ENCODE measurements at regions not wholly inside any gene's neighbourhood (a gene's known extent, or its start where the extent isn't known, plus 50 kb on each side); places are given as distances from the start of the nearest gene placed in this dataset.

DNA sequence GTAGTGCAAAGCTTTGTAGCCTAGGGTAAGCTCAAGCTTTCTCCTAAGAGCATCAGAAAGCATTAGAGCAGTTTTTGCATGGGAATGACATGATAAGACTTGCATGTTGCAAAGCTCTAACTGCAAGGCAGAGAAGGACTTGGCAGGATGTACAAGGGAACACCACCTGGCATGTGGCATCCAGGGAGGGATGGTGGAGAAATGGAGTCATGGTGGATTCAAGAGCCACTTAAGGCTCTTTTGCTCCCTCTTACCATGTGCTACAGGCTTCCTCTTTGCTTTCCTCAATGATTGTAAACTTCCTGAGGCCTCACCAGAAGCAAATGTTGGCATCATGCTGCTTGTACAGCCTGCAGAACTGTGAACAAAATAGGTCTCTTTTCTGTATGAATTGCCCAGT lies 266.0 kb downstream of the GLI2 start:
- DNase-seq, result no peak

GRCh38 chr2:121002597-121002996 lies 266.9 kb downstream of the GLI2 start:
- no peak for DNase-seq

DNA sequence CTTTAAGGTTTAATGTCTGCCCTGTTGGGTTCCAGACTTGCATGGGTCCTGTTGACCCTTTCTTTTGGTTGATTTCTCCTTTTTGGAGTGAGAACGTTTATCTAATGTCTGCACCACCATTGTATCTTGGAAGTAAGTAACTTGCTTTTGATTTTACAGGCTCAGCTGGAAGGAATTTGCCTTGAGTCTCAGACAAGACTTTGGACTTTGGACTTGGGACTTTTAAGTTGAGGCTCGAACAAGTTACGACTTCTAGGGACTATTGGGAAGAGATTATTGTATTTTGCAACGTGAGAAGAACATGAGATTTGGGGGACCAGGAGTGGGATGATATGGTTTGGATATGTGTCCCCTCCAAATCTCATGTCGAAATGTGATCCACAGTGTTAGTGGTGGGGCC lies 267.7 kb downstream of the GLI2 start:
- DNase-seq, result no peak

- no peak for DNase-seq
These were observed 268.7 kb downstream of the GLI2 start for GRCh38 chr2:121004359-121004758.

DNA sequence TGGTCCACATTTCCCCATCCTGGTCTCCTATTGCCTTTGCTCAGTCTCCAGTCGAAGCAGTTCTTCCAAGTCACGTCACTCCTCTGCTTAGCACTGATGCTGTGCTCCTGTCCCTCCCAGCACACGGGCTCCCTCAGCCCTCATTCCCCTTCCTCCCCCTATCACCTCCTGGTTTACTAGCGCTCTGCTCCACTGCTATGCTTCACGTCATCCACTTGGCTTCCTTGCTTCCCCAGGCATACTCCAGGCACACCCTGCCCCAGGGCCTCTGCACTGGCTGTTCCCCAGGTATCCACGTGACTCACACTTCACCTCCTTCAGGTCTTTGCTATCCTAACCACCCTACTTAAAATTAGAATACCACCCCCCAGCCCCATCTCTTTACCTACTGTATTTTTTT lies 269.3 kb downstream of the GLI2 start:
- DNase-seq, result no peak

DNA sequence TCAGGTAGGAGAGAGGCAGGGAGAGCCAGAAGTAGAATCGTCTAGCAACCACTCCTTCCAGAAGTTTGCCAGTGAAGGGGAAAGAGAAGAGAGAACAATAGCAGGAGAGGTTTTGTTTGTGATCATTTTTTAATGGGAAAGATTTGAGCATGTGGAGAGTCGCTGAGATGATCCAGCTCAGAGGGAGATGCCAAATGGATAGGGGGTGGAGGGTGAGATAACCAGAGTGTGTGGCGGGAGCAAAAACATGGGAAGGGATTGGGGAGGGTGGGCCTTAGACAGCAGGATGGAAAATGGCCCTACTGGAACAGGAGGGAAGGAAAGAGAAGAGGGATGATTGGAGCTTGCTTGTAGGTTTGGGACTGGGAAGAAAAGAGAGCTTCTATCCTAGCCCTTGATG lies 269.8 kb downstream of the GLI2 start:
- no peak for DNase-seq

DNA sequence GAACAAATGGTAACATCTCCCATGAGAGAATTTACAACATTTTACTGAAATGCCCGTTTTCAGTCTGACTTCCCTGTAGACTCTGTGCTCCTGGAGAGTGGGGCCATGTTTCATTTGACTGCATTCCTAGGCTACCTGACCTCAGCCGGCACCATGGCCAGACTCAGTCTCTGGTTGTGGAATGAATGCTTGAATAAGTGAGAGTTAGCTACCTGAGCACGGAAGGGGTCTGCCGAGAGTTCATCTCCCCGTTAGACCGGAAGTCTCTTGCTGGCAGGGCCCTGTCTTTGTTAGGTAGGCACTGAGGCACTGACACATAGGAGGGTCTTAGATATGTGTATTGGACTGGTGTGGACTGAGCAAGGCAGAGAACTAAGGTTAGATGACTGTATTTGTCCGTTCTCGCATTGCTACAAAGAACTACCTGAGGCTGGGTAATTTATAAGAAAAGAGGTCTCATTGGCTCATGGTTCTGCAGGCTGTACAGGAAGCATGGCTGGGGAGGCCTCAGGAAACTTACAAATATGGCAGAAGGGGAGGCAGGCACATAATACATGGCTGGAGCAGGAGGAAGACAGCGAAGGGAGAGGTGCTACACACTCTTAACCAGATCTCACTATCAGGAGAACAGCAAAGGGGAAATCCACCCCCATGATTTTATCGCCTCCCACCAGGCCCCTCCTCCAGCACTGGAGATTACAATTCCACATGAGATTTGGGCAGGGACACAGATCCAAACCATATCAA lies 271.2 kb downstream of the GLI2 start:
- DNase-seq, result no peak

GRCh38 chr2:121007490-121007853 lies 271.8 kb downstream of the GLI2 start:
- DNase-seq, result no peak

DNA sequence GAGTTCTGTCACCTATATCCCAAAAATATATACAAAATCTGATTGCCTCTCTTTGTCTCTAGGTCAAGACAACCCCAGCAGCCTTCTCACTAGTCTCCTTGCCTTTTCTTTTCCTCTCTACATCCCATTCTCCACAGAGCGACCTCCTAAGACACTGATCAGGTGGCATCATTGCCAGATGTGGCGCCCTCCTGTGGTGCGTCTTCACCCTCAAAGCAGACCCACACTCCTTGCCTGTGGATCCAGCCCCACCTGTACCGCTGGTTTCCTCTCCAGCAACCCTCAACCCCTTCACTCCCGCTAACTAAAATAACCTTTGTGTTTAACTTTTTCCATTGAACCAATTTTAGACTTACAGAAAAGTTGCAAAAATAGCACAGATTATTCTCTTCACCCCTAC lies 273.3 kb downstream of the GLI2 start:
- no peak for DNase-seq

- DNase-seq, result no peak
These were observed 274.0 kb downstream of the TFCP2L1 start for GRCh38 chr2:121010998-121011397.

GRCh38 chr2:121014876-121015275 lies 270.1 kb downstream of the TFCP2L1 start:
- no peak for DNase-seq

DNA sequence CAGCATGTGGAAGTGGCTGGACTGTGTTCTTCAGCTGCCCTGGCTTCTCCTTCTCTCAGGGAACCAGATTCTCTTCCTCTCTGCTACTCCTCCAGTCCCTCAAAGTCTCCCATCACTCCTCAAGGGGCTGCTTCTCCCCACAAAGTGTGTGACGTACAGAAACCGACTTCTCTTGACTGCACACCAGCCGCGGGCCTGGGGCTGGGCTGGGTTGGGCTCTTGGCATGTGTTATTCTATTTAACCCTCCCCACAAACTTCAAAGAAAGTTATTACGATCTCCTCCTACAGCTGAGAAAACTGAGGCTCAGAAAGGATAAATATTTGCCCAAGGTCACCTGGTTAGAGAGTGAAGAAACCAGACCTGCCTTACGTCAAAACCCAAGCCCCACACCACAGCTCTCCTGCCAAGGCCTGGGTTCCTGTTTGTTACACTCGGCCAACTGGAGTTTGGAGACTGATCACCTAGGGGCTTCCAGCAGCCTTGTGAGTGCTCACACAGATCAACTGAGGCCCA lies 269.0 kb downstream of the TFCP2L1 start:
- no peak for DNase-seq

- DNase-seq, result no peak
These were observed 267.6 kb downstream of the TFCP2L1 start for GRCh38 chr2:121017396-121017795.

DNA sequence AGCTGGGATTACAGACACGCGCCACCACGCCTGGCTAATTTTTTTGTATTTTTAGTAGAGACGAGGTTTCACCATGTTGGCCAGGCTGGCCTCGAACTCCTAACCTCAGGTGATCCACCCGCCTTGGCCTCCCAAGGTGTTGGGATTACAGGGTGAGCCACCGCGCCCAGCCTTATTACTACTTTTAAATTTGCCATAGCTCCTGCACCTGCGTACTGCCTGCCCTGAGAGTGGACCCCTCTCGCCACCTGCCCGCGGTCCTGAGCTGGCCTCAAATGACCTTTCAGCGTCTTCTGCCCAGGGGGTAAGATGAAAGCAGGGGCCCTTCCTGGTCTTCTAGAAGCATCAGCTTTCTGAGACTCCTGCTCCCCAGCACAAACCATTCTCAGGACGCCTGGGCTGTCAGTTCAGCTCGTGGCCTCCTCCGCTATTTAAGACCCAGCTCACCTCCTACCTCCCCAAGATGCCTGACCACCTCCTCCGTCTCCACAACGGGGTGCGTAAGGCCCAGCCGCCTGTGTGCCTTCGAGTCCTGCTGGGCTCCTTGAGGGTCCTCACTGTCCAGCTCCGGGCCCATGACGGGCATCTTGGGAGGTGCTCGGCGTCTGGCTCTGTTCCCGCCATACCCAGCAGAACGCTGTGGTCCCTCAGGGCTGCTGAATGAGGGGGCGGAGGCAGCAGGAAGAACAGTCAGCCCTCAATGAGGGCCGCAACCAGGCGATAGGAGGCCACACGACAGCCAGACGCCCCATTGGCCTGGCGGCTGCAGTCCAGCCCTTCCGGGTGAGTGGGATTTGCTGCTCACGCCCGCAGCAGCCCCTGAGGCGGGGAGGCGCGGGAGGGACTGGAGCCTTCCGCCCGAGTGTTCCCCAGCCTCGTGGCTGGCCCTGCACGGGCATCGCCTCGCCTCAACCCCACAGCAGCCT lies 266.6 kb downstream of the TFCP2L1 start:
- DNase-seq, result peak; percentile 77

- no peak for DNase-seq
These were observed 265.9 kb downstream of the TFCP2L1 start for GRCh38 chr2:121019071-121019470.

- DNase-seq, result no peak
These were observed 265.2 kb downstream of the TFCP2L1 start for GRCh38 chr2:121019756-121020155.

- no peak for DNase-seq
These were observed 263.3 kb downstream of the TFCP2L1 start for GRCh38 chr2:121021685-121022084.

GRCh38 chr2:121028577-121028976 lies 256.4 kb downstream of the TFCP2L1 start:
- DNase-seq, result no peak

DNA sequence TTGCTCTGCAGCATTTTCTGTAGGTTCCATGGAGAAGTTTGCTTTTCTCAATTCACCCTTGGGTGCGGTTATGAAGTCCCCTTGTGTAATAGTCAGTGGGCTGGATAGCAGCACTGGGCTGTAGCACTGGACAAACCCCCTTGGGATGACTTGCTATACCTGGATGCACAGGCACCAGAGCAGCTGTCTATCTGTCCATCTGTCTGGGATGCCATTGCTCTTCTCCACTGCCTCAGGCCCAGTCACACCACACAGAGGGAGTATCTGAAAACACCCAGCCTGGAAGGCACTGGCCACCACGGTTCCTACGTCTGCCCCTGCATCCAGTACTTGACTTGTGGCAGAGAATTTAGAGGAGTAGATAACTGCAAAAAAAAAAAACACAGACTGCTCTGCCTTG lies 254.5 kb downstream of the TFCP2L1 start:
- DNase-seq, result no peak

DNA sequence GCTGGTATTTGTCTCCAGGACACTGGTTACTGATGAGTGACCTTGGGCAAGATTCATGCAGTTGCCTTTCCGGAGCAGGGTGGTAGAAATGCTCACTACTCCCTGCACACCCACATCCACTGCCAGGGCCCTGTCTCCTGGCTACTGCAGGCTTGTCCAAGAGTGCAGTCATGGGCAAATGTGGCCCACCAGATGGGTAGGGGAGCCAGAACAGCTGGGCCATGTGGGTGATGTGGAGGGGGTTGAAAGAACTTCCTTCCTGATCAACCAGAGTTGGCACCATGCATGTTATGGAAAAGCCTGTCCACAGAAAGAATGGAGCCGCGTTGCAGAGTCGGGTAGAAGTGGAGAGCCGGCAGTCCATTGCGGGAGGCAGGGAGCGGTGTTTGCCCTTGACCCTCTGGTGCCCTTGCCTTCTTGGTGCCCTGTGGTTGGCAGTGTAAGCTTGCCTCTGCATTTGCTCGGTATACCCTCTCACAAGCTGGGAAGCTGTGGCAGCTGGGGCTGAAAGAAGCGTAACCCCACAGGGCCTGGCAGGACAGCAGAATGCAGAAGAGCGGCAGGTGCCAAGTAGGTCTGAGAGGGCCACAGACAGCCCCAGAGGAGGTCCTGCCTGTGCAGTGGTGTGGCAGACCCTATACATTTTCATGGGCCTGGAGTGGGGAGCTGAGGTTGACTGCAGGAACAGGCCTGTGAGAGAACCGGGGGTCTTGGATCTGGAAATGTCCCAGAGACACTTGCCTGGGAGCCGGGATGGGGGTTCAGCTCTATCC lies 253.2 kb downstream of the TFCP2L1 start:
- peak; percentile 24 for DNase-seq

- DNase-seq, result no peak
These were observed 251.5 kb downstream of the TFCP2L1 start for GRCh38 chr2:121033461-121033996.

DNA sequence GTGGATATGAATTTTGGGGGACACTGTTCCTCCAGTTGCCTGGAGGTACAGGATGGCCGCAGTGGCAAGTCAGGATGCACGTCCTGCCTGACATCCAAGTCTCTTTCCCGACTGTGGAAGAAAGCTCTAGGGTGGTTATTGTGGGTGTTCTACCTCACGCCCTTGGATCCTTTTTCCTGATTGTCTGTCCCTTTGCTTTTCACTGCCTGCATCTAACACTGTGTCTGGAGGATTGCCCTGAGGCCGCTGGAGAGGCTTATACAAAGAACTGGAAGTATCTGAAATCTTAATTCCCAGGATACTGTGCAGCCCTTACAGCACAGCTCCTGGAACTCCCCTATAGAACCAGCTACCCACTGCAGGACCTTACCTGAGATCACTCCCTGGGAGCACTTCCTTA lies 250.5 kb downstream of the TFCP2L1 start:
- peak; percentile 32 for DNase-seq

GRCh38 chr2:121036226-121036692 lies 248.7 kb downstream of the TFCP2L1 start:
- no peak for DNase-seq

Measured in right forelimb (tissue), 1 donor.